ENCODE measurements at regions not wholly inside any gene's neighbourhood (a gene's known extent, or its start where the extent isn't known, plus 50 kb on each side); places are given as distances from the start of the nearest gene placed in this dataset.
A peak's percentile ranks its signal among the peaks of the same experiment; 100 is the strongest.

- no peak for TF ChIP-seq MAX (IDR thresholded peaks at IDR 0.05; ENCODE audit: low read depth, low read length)
- TF ChIP-seq MYC (IDR thresholded peaks at IDR 0.05; ENCODE audit: low read depth, low read length): no peak
- TF ChIP-seq POLR2A (IDR thresholded peaks at IDR 0.05; ENCODE audit: extremely low read depth, insufficient read length): no peak
- TF ChIP-seq CTCF (IDR thresholded peaks at IDR 0.05; ENCODE audit: low read depth, low read length): peak; percentile 69
- no peak overlapping the region for H3K4me3 ChIP-seq (ENCODE audit: low read depth, low read length)
- DNase-seq (ENCODE audit: low read depth): peak; percentile 28
Observed at GRCh38 chr10:80945264-80945880, 407.7 kb downstream of the SH2D4B start.

GRCh38 chr10:80946073-80946472 lies 408.4 kb downstream of the SH2D4B start:
- no peak for TF ChIP-seq POLR2A (IDR thresholded peaks at IDR 0.05; ENCODE audit: extremely low read depth, insufficient read length)
- no peak for TF ChIP-seq MAX (IDR thresholded peaks at IDR 0.05; ENCODE audit: low read depth, low read length)
- TF ChIP-seq CTCF (IDR thresholded peaks at IDR 0.05; ENCODE audit: low read depth, low read length): no peak
- no peak for TF ChIP-seq MYC (IDR thresholded peaks at IDR 0.05; ENCODE audit: low read depth, low read length)
- DNase-seq (ENCODE audit: low read depth): no peak

GRCh38 chr10:80946957-80947726 lies 409.4 kb downstream of the SH2D4B start:
- TF ChIP-seq MAX (IDR thresholded peaks at IDR 0.05; ENCODE audit: low read depth, low read length) (no peak), POLR2A (IDR thresholded peaks at IDR 0.05; ENCODE audit: extremely low read depth, insufficient read length) (no peak), CTCF (IDR thresholded peaks at IDR 0.05; ENCODE audit: low read depth, low read length) (no peak), MYC (IDR thresholded peaks at IDR 0.05; ENCODE audit: low read depth, low read length) (no peak)
- H3K4me3 ChIP-seq (ENCODE audit: low read depth, low read length): no peak overlapping the region
- no peak for DNase-seq (ENCODE audit: low read depth)

More at GRCh38 chr10:80946073-80946472, 408.4 kb downstream of the SH2D4B start:
- no peak overlapping the region for H3K4me3 ChIP-seq (ENCODE audit: low read depth, low read length)

- TF ChIP-seq POLR2A (IDR thresholded peaks at IDR 0.05; ENCODE audit: extremely low read depth, insufficient read length) (no peak), MYC (IDR thresholded peaks at IDR 0.05; ENCODE audit: low read depth, low read length) (no peak), MAX (IDR thresholded peaks at IDR 0.05; ENCODE audit: low read depth, low read length) (no peak)
- H3K4me3 ChIP-seq (ENCODE audit: low read depth, low read length): no peak overlapping the region
- DNase-seq (ENCODE audit: low read depth): no peak
Observed at GRCh38 chr10:80949785-80950184, 412.1 kb downstream of the SH2D4B start.

- DNase-seq (ENCODE audit: low read depth): no peak
Observed at GRCh38 chr10:80952436-80952835, 414.7 kb downstream of the SH2D4B start.

More at GRCh38 chr10:80952436-80952835, 414.7 kb downstream of the SH2D4B start:
- H3K4me3 ChIP-seq (ENCODE audit: low read depth, low read length): no peak overlapping the region
- no peak for TF ChIP-seq POLR2A (IDR thresholded peaks at IDR 0.05; ENCODE audit: extremely low read depth, insufficient read length)
- TF ChIP-seq MYC (IDR thresholded peaks at IDR 0.05; ENCODE audit: low read depth, low read length): no peak
- no peak for TF ChIP-seq MAX (IDR thresholded peaks at IDR 0.05; ENCODE audit: low read depth, low read length)
- TF ChIP-seq CTCF (IDR thresholded peaks at IDR 0.05; ENCODE audit: low read depth, low read length): no peak
